Astrocyte (in vitro differentiated cells and primary cell): ENCODE measurements at regions not wholly inside any gene's neighbourhood (a gene's known extent, or its start where the extent isn't known, plus 50 kb on each side); places are given as distances from the start of the nearest gene placed in this dataset.

Source experiments
- CTCF ChIP-seq: IDR thresholded peaks from 2 replicates; pipeline ENCODE4 v1.5.1; 2011; ENCODE audit warnings: low read depth, mild to moderate bottlenecking, inconsistent platforms, low read length, moderate library complexity; ENCODE audit not compliant: insufficient read depth
- EZH2 ChIP-seq: IDR thresholded peaks from 2 replicates; pipeline ENCODE4 v1.6.1; 2012; ENCODE audit warnings: mild to moderate bottlenecking, low read length, inconsistent platforms; ENCODE audit not compliant: insufficient read depth

GRCh38 chr13:52975161-52975560 is 53.5 kb upstream of the OLFM4 start:
- TF ChIP-seq CTCF (no peak), EZH2 (no peak)
